H9 (cell line): ENCODE measurements at regions not wholly inside any gene's neighbourhood (a gene's known extent, or its start where the extent isn't known, plus 50 kb on each side); places are given as distances from the start of the nearest gene placed in this dataset.

Experiments used
- DNase-seq: peaks from one replicate; pipeline ENCODE4 v3.0.0-alpha.2; 2017
- H2AFZ ChIP-seq: one replicate; pipeline ENCODE4 v1.6.1; 2013; ENCODE audit warnings: mild to moderate bottlenecking, low read length, control low read depth, moderate library complexity
- H2AK5ac ChIP-seq: 2 replicates; pipeline ENCODE4 v1.6.1; 2013; ENCODE audit warnings: low read length, control low read depth, mixed read lengths; ENCODE audit not compliant: insufficient read length
- H2BK120ac ChIP-seq: one replicate; pipeline ENCODE4 v1.6.1; 2013; ENCODE audit warnings: low read depth, mild to moderate bottlenecking, low read length, control low read depth, inconsistent platforms; ENCODE audit not compliant: poor library complexity, severe bottlenecking
- H2BK12ac ChIP-seq: 2 replicates; pipeline ENCODE4 v1.6.1; 2013; ENCODE audit warnings: low read length, control low read depth, mixed read lengths, low read depth; ENCODE audit not compliant: insufficient read length
- H2BK15ac ChIP-seq: 2 replicates; pipeline ENCODE4 v1.6.1; 2013; ENCODE audit warnings: low read depth, low read length, control low read depth
- H2BK20ac ChIP-seq: one replicate; pipeline ENCODE4 v1.6.1; 2013; ENCODE audit warnings: low read depth, mild to moderate bottlenecking, low read length, control low read depth, inconsistent platforms; ENCODE audit not compliant: poor library complexity, severe bottlenecking
- H2BK5ac ChIP-seq: 2 replicates; pipeline ENCODE4 v1.6.1; 2013; ENCODE audit warnings: low read length, control low read depth, mixed read lengths; ENCODE audit not compliant: insufficient read length
- H3K14ac ChIP-seq: 2 replicates; pipeline ENCODE4 v1.6.1; 2013; ENCODE audit warnings: low read length, control low read depth; ENCODE audit not compliant: insufficient read depth
- H3K18ac ChIP-seq: 2 replicates; pipeline ENCODE4 v1.6.1; 2013; ENCODE audit warnings: low read depth, mild to moderate bottlenecking, mixed read lengths, low read length, control low read depth; ENCODE audit not compliant: insufficient read length
- H3K23ac ChIP-seq: 2 replicates; pipeline ENCODE4 v1.6.1; 2013; ENCODE audit warnings: low read length, control low read depth, mixed read lengths, low read depth; ENCODE audit not compliant: insufficient read length
- H3K23me2 ChIP-seq: 2 replicates; pipeline ENCODE4 v1.6.1; 2013; ENCODE audit warnings: low read depth, mild to moderate bottlenecking, mixed read lengths, low read length, control low read depth; ENCODE audit not compliant: insufficient read length, poor library complexity, severe bottlenecking
- H3K27ac ChIP-seq: 2 replicates; pipeline ENCODE4 v1.5.1; 2013; ENCODE audit warnings: low read length, control low read depth, mixed read lengths, low read depth; ENCODE audit not compliant: insufficient read length
- H3K27me3 ChIP-seq: 2 replicates; pipeline ENCODE4 v1.6.1; 2013; ENCODE audit warnings: low read length, control low read depth, inconsistent platforms; ENCODE audit not compliant: insufficient read depth
- H3K4ac ChIP-seq: 2 replicates; pipeline ENCODE4 v1.6.1; 2013; ENCODE audit warnings: low read depth, mild to moderate bottlenecking, control low read depth, inconsistent platforms, low read length, moderate library complexity
- H3K4me1 ChIP-seq: 2 replicates; pipeline ENCODE4 v1.6.1; 2013; ENCODE audit warnings: low read length, control low read depth, inconsistent platforms; ENCODE audit not compliant: insufficient read depth
- H3K4me2 ChIP-seq: 2 replicates; pipeline ENCODE4 v1.6.1; 2013; ENCODE audit warnings: low read length, control low read depth, mixed read lengths; ENCODE audit not compliant: insufficient read length, insufficient read depth
- H3K56ac ChIP-seq: 2 replicates; pipeline ENCODE4 v1.6.1; 2013; ENCODE audit warnings: low read depth, mild to moderate bottlenecking, mixed read lengths, low read length, control low read depth; ENCODE audit not compliant: insufficient read length
- H3K79me1 ChIP-seq: 2 replicates; pipeline ENCODE4 v1.6.1; 2013; ENCODE audit warnings: low read depth, mild to moderate bottlenecking, moderate library complexity, low read length, control low read depth, inconsistent platforms; ENCODE audit not compliant: insufficient read depth, poor library complexity, severe bottlenecking
- H3K79me2 ChIP-seq: 2 replicates; pipeline ENCODE4 v1.6.1; 2013; ENCODE audit warnings: low read length, control low read depth, inconsistent platforms; ENCODE audit not compliant: insufficient read depth
- H3K9ac ChIP-seq: 2 replicates; pipeline ENCODE4 v1.6.1; 2013; ENCODE audit warnings: low read length, control low read depth, mixed read lengths; ENCODE audit not compliant: insufficient read length; ENCODE audit errors: extremely low read depth
- H3K9me3 ChIP-seq: one replicate; pipeline ENCODE4 v1.6.1; 2013; ENCODE audit warnings: low read depth, low read length, inconsistent platforms; ENCODE audit not compliant: control insufficient read depth
- H3T11ph ChIP-seq: one replicate; pipeline ENCODE4 v1.6.1; 2013; ENCODE audit warnings: mild to moderate bottlenecking, low read length, control low read depth, inconsistent platforms
- H4K20me1 ChIP-seq: one replicate; pipeline ENCODE4 v1.6.1; 2013; ENCODE audit not compliant: control insufficient read depth, insufficient read length, insufficient read depth
- H4K5ac ChIP-seq: 2 replicates; pipeline ENCODE4 v1.6.1; 2013; ENCODE audit warnings: low read depth, mild to moderate bottlenecking, mixed read lengths, low read length, control low read depth; ENCODE audit not compliant: insufficient read length
- H4K8ac ChIP-seq: replicated peaks from 2 replicates; pipeline ENCODE4 v1.6.1; 2013; ENCODE audit warnings: low read length, control low read depth, mixed read lengths, low read depth; ENCODE audit not compliant: insufficient read length
- H4K91ac ChIP-seq: 2 replicates; pipeline ENCODE4 v1.6.1; 2013; ENCODE audit warnings: low read depth, mild to moderate bottlenecking, moderate library complexity, mixed read lengths, low read length, control low read depth; ENCODE audit not compliant: insufficient read length
- H3K27ac Mint-ChIP-seq, 3 experiments: 2 replicates in 2 of 3; 3 replicates in 1 of 3; pipeline ENCODE4 v1.8.0; 2020 to 2021; ENCODE audit warnings: mixed read lengths in 3 of 3, mild to moderate bottlenecking in 1 of 3, moderate library complexity in 1 of 3
- H3K27me3 Mint-ChIP-seq: 2 replicates; pipeline ENCODE4 v1.8.0; 2021; ENCODE audit warnings: low read depth, mild to moderate bottlenecking, moderate library complexity, mixed read lengths
- H3K36me3 Mint-ChIP-seq, 3 experiments: 2 replicates in 2 of 3; 3 replicates in 1 of 3; pipeline ENCODE4 v1.8.0; 2020 to 2021; ENCODE audit warnings: low read depth in 3 of 3, mixed read lengths in 3 of 3; ENCODE audit not compliant: insufficient read depth in 1 of 3
- H3K4me1 Mint-ChIP-seq, 2 experiments: 2 replicates each; pipeline ENCODE4 v1.8.0; 2020; ENCODE audit warnings: mixed read lengths in 2 of 2
- H3K4me3 Mint-ChIP-seq, 2 experiments: 2 replicates in 1 of 2; 3 replicates in 1 of 2; pipeline ENCODE4 v1.8.0; 2020 to 2021; ENCODE audit warnings: mild to moderate bottlenecking in 2 of 2, mixed read lengths in 2 of 2, moderate library complexity in 1 of 2
- H3K9me3 Mint-ChIP-seq, 2 experiments: 2 replicates in 1 of 2; 3 replicates in 1 of 2; pipeline ENCODE4 v1.8.0; 2020; ENCODE audit warnings: mild to moderate bottlenecking in 2 of 2, mixed read lengths in 2 of 2, moderate library complexity in 1 of 2
- CTCF ChIP-seq: fragments of 200-600 bp; sonication (generic); conservative IDR thresholded peaks from 3 replicates; pipeline ENCODE4 v1.8.0; 2021; ENCODE audit warnings: antibody characterized with exemption, mild to moderate bottlenecking
- WGBS: extraction: QIAGEN DNeasy Blood & Tissue Kit; methylation state at CpG from one replicate; pipeline ENCODE4 v1.1.7; 2013; ENCODE audit warnings: missing lambda C conversion rate, low lambda C conversion rate, mixed read lengths; ENCODE audit not compliant: insufficient read length; ENCODE audit errors: extremely low coverage; 5-methylcytosine and 5-hydroxymethylcytosine counted together

- Histone ChIP-seq H3K4me2 (no peak overlapping the region), H2BK5ac (no peak overlapping the region), H2BK20ac (no peak overlapping the region), H2AK5ac (no peak overlapping the region), H3T11ph (no peak overlapping the region), H4K8ac (no peak overlapping the region), H3K14ac (no peak overlapping the region), H4K20me1 (no peaks in the 10 kb centered on the region), H3K79me2 (no peaks in the 10 kb centered on the region), H3K23me2 (no peaks in the 10 kb centered on the region), H3K9ac (no peak overlapping the region), H3K4me1 (no peaks in the 10 kb centered on the region), H3K18ac (no peak overlapping the region), H3K27me3 (no peaks in the 10 kb centered on the region), H3K56ac (no peak overlapping the region), H3K79me1 (no peaks in the 10 kb centered on the region), H2AFZ (no peak overlapping the region), H3K4ac (no peak overlapping the region), H2BK12ac (no peak overlapping the region), H2BK15ac (no peak overlapping the region), H4K91ac (no peak overlapping the region), H4K5ac (no peak overlapping the region), H3K23ac (no peak overlapping the region), H3K27ac (no peak overlapping the region), H3K9me3 (no peaks in the 10 kb centered on the region), H2BK120ac (no peak overlapping the region)
- WGBS = no CpG with 5 or more reads among the region's 3 CpGs
- H3K27me3 Mint-ChIP-seq = no peaks in the 10 kb centered on the region
- TF ChIP-seq CTCF = no peak
- peaks cover 0 to under 1% (median 0%) of the 10 kb centered on the region in 3 experiments; a peak in 1 of 7 replicates for H3K36me3 Mint-ChIP-seq
- H3K9me3 Mint-ChIP-seq = no peaks in the 10 kb centered on the region
- H3K27ac Mint-ChIP-seq = no peak overlapping the region
- no peaks in the 10 kb centered on the region; a peak in 1 of 4 replicates for H3K4me1 Mint-ChIP-seq
- no peak for DNase-seq
- H3K4me3 Mint-ChIP-seq = no peak overlapping the region
Observed at GRCh38 chr2:51510303-51510702, 478.4 kb upstream of the NRXN1 start.
